Retinal pigment epithelial cell (primary cell): ENCODE measurements at regions not wholly inside any gene's neighbourhood (a gene's known extent, or its start where the extent isn't known, plus 50 kb on each side); places are given as distances from the start of the nearest gene placed in this dataset.

Source experiments
- DNase-seq: peaks from one replicate; pipeline ENCODE4 v3.0.0-alpha.2; 2010; ENCODE audit warnings: low read depth
- H3K4me3 ChIP-seq: 2 replicates; pipeline ENCODE4 v1.5.1; 2011; ENCODE audit warnings: mild to moderate bottlenecking, low read length, control low read depth, moderate library complexity
- TF ChIP-seq, protein P1 (sequence below): conservative IDR thresholded peaks from 2 replicates; pipeline ENCODE4 v1.5.1; 2011; ENCODE audit warnings: low read depth, low read length, control low read depth, inconsistent platforms

DNA sequence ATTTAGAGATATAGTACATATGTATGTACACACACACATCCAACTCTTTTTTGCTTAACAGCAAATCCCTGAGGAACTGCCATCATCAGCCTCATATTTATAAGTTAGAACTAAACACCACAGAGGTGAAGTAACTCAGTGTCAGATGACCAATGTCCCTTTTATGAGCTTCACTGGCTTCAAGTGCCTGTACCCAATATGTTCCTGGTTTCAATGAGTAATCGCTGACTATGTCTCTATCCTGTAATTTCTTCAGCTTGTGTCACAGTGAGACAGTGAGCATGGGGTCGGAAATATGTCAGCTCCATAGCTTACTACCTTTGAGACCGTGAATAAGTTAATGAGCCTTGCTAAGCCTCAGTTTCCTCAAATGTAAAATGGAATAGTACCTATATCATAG is 136.2 kb upstream of the RASGEF1B start:
- TF ChIP-seq, protein P1, sequence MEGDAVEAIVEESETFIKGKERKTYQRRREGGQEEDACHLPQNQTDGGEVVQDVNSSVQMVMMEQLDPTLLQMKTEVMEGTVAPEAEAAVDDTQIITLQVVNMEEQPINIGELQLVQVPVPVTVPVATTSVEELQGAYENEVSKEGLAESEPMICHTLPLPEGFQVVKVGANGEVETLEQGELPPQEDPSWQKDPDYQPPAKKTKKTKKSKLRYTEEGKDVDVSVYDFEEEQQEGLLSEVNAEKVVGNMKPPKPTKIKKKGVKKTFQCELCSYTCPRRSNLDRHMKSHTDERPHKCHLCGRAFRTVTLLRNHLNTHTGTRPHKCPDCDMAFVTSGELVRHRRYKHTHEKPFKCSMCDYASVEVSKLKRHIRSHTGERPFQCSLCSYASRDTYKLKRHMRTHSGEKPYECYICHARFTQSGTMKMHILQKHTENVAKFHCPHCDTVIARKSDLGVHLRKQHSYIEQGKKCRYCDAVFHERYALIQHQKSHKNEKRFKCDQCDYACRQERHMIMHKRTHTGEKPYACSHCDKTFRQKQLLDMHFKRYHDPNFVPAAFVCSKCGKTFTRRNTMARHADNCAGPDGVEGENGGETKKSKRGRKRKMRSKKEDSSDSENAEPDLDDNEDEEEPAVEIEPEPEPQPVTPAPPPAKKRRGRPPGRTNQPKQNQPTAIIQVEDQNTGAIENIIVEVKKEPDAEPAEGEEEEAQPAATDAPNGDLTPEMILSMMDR: no peak
- no peak overlapping the region for H3K4me3 ChIP-seq
- DNase-seq: no peak

DNA sequence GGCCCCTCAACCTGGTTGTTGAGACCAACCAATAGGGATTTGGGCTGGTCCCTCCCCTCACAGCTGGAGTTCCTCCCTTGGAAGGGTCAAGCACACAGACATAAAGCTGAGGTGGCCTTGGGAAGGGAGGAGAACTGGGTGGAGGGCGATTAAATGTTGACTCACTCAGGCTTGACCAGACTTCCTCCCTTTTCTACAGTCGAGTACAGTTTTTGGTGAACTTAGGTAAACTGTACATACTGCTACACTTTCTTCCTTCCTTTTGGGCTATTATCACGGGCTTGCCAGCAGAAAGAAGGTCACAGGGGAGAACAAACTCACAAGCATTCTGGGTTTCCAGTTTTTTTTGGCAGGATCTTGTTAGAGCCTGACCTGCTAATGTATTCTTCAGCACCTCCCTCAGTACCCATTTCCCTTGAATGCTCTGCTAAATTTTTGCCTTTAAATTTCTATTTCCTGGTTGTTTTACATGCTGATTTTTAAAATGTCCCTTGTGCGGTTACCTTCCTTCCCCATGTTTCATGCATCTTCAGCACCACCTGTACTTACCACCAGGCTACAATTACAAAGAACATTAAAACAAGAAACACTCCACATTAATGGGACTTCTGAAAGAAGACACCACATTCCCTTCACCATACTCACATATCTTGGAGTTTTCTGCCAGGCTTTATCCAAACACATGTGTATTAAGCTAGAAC is 135.2 kb upstream of the RASGEF1B start:
- no peak overlapping the region for H3K4me3 ChIP-seq
- TF ChIP-seq, protein P1: no peak
- no peak for DNase-seq

DNA sequence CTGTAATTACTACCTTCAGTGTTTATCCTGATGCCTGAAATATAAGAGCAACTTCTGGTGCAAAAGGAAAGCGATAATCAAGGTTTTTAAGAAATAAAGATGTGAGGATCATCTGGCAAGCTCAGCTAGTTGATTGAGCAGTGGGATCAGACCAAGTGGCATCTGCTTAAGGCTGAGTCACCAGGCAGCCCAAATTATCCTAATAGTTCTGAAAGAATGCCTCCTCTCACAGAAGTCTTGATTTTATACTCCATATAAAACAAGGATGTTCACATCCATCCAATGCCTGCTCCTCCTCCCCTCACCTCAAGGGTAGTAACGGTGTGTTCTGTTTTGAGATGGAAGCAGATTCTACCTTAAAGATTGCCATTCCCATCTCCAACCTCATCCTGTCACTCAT is 134.5 kb upstream of the RASGEF1B start:
- TF ChIP-seq, protein P1: no peak

DNA sequence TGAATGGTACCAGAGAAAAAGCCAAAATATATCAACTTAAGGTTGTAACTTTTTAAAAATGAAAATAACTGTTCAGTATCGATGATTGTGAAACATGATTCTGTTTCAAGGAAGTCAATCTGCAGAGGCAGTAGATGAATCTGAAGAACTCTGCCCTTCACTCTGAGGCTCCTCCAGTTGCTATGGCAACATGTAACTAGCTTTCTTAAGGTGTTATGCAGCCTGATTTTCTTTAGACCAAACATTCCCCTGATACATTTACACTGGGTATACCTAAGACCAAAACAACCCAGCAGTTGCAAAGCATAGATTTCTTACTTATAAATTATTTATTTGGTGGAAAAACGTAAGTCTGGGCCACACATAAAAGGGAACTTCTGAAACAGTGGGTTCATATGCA is 133.6 kb upstream of the RASGEF1B start:
- TF ChIP-seq, protein P1: no peak
- no peak overlapping the region for H3K4me3 ChIP-seq
- no peak for DNase-seq

More for the DNA sequence above, 134.5 kb upstream of the RASGEF1B start:
- DNase-seq: no peak
- no peak overlapping the region for H3K4me3 ChIP-seq

DNA sequence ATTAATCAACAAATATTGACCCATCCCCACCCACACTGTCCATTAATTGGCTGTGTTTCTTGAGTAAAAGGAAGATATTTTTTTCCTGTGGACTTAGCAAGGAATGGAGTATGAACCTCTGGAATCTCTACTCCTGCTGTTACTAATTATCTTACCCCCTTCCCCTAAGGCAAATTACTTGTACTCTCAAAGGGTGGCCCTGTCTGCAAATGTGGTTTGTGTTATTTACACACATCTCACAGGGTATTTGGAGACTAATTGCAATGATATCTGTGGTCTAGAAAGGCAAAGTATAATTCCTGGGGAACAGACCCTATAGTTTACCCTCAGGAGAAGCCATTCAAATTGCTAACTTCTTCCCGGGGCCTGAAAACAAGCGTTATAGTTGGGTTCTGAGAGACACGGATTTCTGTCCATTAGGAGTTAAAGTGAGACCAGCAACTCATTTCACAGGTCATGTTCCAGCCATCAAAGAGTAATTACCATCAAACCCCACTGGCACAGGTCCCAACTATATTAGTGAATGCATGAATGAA is 133.0 kb upstream of the RASGEF1B start:
- no peak for DNase-seq
- TF ChIP-seq, protein P1: no peak
- H3K4me3 ChIP-seq: no peak overlapping the region

DNA sequence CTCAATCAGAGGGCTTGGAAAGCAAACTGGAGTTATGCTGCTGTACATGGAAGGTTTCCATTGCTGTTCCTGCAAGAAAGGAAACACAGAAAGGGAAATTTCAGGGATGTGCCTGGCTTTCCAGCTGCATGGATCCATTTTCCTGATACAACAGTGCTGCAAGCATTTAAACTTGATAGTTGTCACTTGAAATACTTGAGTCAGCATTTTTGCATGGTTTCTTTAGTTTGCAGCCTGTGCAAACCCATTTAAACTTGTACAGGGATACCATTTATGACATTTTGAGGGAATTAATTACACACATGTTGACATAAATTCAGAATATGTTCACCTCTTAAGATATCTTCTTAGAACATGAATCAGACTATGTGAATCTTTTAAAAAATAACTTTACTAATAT is 131.1 kb upstream of the RASGEF1B start:
- DNase-seq: no peak
- H3K4me3 ChIP-seq: no peak overlapping the region
- TF ChIP-seq, protein P1: no peak

DNA sequence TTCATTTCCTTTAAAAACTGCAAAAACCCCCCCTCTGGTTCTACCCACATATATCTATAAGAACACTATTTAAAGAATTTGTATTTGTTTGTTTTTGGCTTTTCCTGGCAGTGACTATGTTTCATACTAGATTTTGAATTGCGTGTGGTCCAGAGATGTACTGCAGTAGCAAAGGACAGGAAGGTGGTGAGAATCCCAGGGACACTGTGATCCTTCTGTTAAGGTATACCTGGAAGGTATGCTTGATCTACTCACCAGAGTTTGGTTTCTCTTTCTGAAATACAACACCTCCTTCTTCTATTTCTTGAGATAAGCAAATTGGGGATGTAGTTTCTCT is 129.6 kb upstream of the RASGEF1B start:
- no peak overlapping the region for H3K4me3 ChIP-seq
- TF ChIP-seq, protein P1: no peak
- DNase-seq: no peak
